WI38 (cell line): ENCODE measurements at regions not wholly inside any gene's neighbourhood (a gene's known extent, or its start where the extent isn't known, plus 50 kb on each side); places are given as distances from the start of the nearest gene placed in this dataset.

ENCODE experiments used
- H3K4me3 ChIP-seq: 2 replicates; pipeline ENCODE4 v1.5.1; 2011; ENCODE audit warnings: low read depth, mild to moderate bottlenecking, control low read depth, low read length
- TF ChIP-seq, protein P1 (sequence below): IDR thresholded peaks from 2 replicates; pipeline ENCODE4 v1.5.1; 2012; ENCODE audit warnings: low read depth, mild to moderate bottlenecking, control low read depth, low read length

GRCh38 chr15:93417156-93417555 lies 328.1 kb upstream of the RGMA start:
- TF ChIP-seq, protein P1, sequence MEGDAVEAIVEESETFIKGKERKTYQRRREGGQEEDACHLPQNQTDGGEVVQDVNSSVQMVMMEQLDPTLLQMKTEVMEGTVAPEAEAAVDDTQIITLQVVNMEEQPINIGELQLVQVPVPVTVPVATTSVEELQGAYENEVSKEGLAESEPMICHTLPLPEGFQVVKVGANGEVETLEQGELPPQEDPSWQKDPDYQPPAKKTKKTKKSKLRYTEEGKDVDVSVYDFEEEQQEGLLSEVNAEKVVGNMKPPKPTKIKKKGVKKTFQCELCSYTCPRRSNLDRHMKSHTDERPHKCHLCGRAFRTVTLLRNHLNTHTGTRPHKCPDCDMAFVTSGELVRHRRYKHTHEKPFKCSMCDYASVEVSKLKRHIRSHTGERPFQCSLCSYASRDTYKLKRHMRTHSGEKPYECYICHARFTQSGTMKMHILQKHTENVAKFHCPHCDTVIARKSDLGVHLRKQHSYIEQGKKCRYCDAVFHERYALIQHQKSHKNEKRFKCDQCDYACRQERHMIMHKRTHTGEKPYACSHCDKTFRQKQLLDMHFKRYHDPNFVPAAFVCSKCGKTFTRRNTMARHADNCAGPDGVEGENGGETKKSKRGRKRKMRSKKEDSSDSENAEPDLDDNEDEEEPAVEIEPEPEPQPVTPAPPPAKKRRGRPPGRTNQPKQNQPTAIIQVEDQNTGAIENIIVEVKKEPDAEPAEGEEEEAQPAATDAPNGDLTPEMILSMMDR: no peak
- H3K4me3 ChIP-seq: no peak overlapping the region

- TF ChIP-seq, protein P1: no peak
- H3K4me3 ChIP-seq: no peak overlapping the region
Observed at GRCh38 chr15:93415576-93415975, 326.6 kb upstream of the RGMA start.

GRCh38 chr15:93414576-93415231 lies 325.7 kb upstream of the RGMA start:
- no peak overlapping the region for H3K4me3 ChIP-seq
- TF ChIP-seq, protein P1: no peak

DNA sequence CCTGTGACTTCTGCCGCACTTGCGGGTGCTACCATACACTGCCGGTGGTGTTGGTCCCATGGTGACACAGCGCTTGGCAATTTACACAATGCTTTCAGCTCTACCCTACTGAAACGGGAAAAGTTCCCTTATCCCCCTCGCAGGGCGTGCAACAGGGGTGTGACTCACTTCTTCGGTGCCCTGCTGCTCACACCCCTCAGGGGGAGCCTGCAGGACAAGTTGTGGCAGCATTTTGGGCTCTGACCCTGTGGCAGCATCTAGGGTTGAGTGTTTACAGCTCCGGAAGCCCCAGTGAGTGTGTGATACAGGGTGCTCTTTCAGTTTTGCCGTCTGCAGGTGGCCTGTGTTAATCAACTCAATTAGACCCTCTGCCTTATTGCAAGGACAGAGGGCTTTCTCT lies 324.7 kb upstream of the RGMA start:
- no peak overlapping the region for H3K4me3 ChIP-seq
- TF ChIP-seq, protein P1: no peak

DNA sequence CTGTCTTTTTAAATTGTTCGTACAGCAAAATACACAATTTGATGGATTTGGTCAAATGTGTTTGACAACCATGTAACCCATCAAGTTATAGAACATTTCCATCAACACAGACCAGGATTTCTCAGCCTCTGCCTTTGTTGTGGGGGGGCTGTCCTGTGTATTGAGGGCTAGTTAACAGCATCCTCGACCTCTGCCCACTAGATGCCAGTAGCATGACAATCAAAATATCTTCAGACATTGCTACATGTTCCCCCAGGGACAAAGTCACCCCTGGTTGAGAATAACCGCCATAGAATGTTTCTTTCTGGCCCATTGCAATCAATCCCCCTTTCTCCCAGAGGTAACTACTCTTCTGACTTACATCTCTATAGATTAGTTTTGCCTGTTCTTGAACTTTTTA lies 310.1 kb upstream of the RGMA start:
- TF ChIP-seq, protein P1: no peak
- H3K4me3 ChIP-seq: no peak overlapping the region

GRCh38 chr15:93389211-93389610 lies 300.2 kb upstream of the RGMA start:
- no peak overlapping the region for H3K4me3 ChIP-seq
- TF ChIP-seq, protein P1: no peak

DNA sequence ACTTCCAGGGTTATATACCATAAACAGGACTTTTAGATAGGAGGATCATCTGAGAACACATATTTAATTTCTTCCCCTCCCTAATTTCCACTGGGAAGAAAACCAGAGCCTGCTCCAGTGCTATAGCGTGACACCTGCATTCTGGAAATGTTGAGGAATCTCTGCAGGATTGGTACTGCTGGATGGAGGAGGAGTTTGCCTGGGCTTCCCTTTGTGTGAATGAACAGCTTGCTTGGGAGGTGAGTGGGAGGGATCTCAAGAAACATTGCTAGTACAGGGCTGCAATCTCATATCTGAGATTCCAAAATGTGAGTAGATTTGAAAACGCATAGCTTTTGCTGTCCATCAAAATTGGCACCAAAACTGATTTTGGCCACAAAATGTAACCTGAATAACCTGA lies 295.9 kb upstream of the RGMA start:
- H3K4me3 ChIP-seq: no peak overlapping the region
- TF ChIP-seq, protein P1: no peak
